Epithelial cell of esophagus (primary cell): ENCODE measurements at regions not wholly inside any gene's neighbourhood (a gene's known extent, or its start where the extent isn't known, plus 50 kb on each side); places are given as distances from the start of the nearest gene placed in this dataset.
"Not testable (repeated sequence)": the region's sequence is repeated elsewhere in the genome, so short reads cannot be mapped to it uniquely, and the experiment has no call there.

Source experiments
- DNase-seq: peaks from one replicate; pipeline ENCODE4 v3.0.0; 2010; ENCODE audit warnings: low read depth
- H3K4me3 ChIP-seq: 2 replicates; pipeline ENCODE4 v1.5.1; 2011; ENCODE audit warnings: mild to moderate bottlenecking, low read length, control low read depth
- CTCF ChIP-seq: IDR thresholded peaks from 2 replicates; pipeline ENCODE4 v1.5.1; 2011; ENCODE audit warnings: low read depth, mild to moderate bottlenecking, low read length, control low read depth, inconsistent platforms; ENCODE audit not compliant: insufficient read depth; ENCODE audit errors: missing control alignments

- H3K4me3 ChIP-seq = no peak overlapping the region
- peak; percentile 4 for DNase-seq
- TF ChIP-seq CTCF = no peak
These were observed 261.2 kb upstream of the FSIP2 start for GRCh38 chr2:185477452-185477851.

- DNase-seq = no peak
- H3K4me3 ChIP-seq = no peak overlapping the region
- TF ChIP-seq CTCF = no peak
These were observed 254.0 kb upstream of the FSIP2 start for GRCh38 chr2:185484602-185485001.

- no peak for DNase-seq
- no peak for TF ChIP-seq CTCF
- H3K4me3 ChIP-seq = no peak overlapping the region
These were observed 236.3 kb upstream of the FSIP2 start for GRCh38 chr2:185502351-185502750.

GRCh38 chr2:185507719-185508118, 230.9 kb upstream of the FSIP2 start:
- TF ChIP-seq CTCF = no peak
- H3K4me3 ChIP-seq = no peak overlapping the region
- DNase-seq = peak; percentile 50

GRCh38 chr2:185510060-185510459, 228.5 kb upstream of the FSIP2 start:
- H3K4me3 ChIP-seq = no peak overlapping the region
- no peak for TF ChIP-seq CTCF
- DNase-seq = no peak

GRCh38 chr2:185511925-185512324, 226.7 kb upstream of the FSIP2 start:
- TF ChIP-seq CTCF = no peak
- DNase-seq = no peak
- H3K4me3 ChIP-seq = no peak overlapping the region

- peak; percentile 5 for DNase-seq
- H3K4me3 ChIP-seq = no peak overlapping the region
- TF ChIP-seq CTCF = peak; percentile 12
These were observed 216.1 kb upstream of the FSIP2 start for GRCh38 chr2:185522472-185522871.

- H3K4me3 ChIP-seq, DNase-seq: not testable (repeated sequence)
These were observed 214.4 kb upstream of the FSIP2 start for GRCh38 chr2:185524242-185524641.
